WTC11 (cell line): ENCODE measurements at regions not wholly inside any gene's neighbourhood (a gene's known extent, or its start where the extent isn't known, plus 50 kb on each side); places are given as distances from the start of the nearest gene placed in this dataset.
A peak's percentile ranks its signal among the peaks of the same experiment; 100 is the strongest.

Experiments
- ATAC-seq: fragments of 200-7000 bp; cut with Tn5 transposase; 2 replicates; pipeline ENCODE4 v1.10.0; 2021; ENCODE audit warnings: mild to moderate bottlenecking, moderate library complexity
- CTCF ChIA-PET: fragments of 300-600 bp; sonication (Branson Sonifier 250); formaldehyde crosslinking; loops from one replicate; lab custom pipeline; 2021; ENCODE audit warnings: antibody characterized with exemption; lab: Charles Lee
- POLR2A ChIA-PET: fragments of 350-600 bp; sonication (Branson Sonifier 250); formaldehyde crosslinking; loops from one replicate; lab custom pipeline; 2021; ENCODE audit warnings: antibody characterized with exemption; lab: Charles Lee
- DNase-seq: peaks from one replicate; pipeline ENCODE4 v3.0.0; 2021; ENCODE audit warnings: low spot score
- H3K27ac Mint-ChIP-seq: 2 replicates; pipeline ENCODE4 v1.8.0; 2021; ENCODE audit warnings: mixed read lengths
- H3K27me3 Mint-ChIP-seq: 2 replicates; pipeline ENCODE4 v1.8.0; 2021; ENCODE audit warnings: low read depth, mild to moderate bottlenecking, moderate library complexity, mixed read lengths
- H3K36me3 Mint-ChIP-seq: 2 replicates; pipeline ENCODE4 v1.8.0; 2021; ENCODE audit warnings: mixed read lengths
- H3K4me1 Mint-ChIP-seq: 2 replicates; pipeline ENCODE4 v1.8.0; 2022; ENCODE audit warnings: mixed read lengths
- H3K4me3 Mint-ChIP-seq: 2 replicates; pipeline ENCODE4 v1.8.0; 2021; ENCODE audit warnings: mild to moderate bottlenecking, moderate library complexity, mixed read lengths
- H3K9me3 Mint-ChIP-seq: 2 replicates; pipeline ENCODE4 v1.8.0; 2021; ENCODE audit warnings: mixed read lengths
- CREM ChIP-seq: sonication (generic); formaldehyde crosslinking; IDR thresholded peaks from 2 replicates; pipeline ENCODE4 v1.8.1; 2022; ENCODE audit warnings: mild to moderate bottlenecking, missing genetic modification reagents, moderate library complexity
- GTF2I ChIP-seq: fragments of 250-450 bp; sonication (Bioruptor Pico); conservative IDR thresholded peaks from 2 replicates; pipeline ENCODE4 v1.4.0; 2021; ENCODE audit warnings: mild to moderate bottlenecking
- HMGA2 ChIP-seq: fragments of 250-450 bp; sonication (Bioruptor Pico); IDR thresholded peaks from 2 replicates; pipeline ENCODE4 v1.4.0; 2021; ENCODE audit warnings: mild to moderate bottlenecking, moderate library complexity
- ZNF232 ChIP-seq: sonication (generic); formaldehyde crosslinking; IDR thresholded peaks from 2 replicates; pipeline ENCODE4 v1.8.0; 2022; ENCODE audit warnings: mild to moderate bottlenecking, missing genetic modification reagents
- ZNF317 ChIP-seq: sonication (generic); formaldehyde crosslinking; IDR thresholded peaks from 2 replicates; pipeline ENCODE4 v1.8.1; 2023; ENCODE audit warnings: low read depth, mild to moderate bottlenecking, moderate library complexity, missing genetic modification reagents, borderline replicate concordance
- ZNF671 ChIP-seq: fragments of 250-450 bp; sonication (Bioruptor Pico); IDR thresholded peaks from 2 replicates; pipeline ENCODE4 v1.8.0; 2021; ENCODE audit warnings: mild to moderate bottlenecking
- TF ChIP-seq, protein P1 (sequence below): fragments of 250-450 bp; sonication (Bioruptor Pico); IDR thresholded peaks from 2 replicates; pipeline ENCODE4 v1.9.0; 2021; ENCODE audit warnings: mild to moderate bottlenecking, borderline replicate concordance
- TF ChIP-seq, protein P2 (sequence below): sonication (generic); formaldehyde crosslinking; IDR thresholded peaks from 2 replicates; pipeline ENCODE4 v1.8.1; 2022; ENCODE audit warnings: mild to moderate bottlenecking, missing genetic modification reagents, moderate library complexity, borderline replicate concordance
- TF ChIP-seq, protein P3 (sequence below): sonication (generic); formaldehyde crosslinking; IDR thresholded peaks from 2 replicates; pipeline ENCODE4 v1.8.1; 2022; ENCODE audit warnings: mild to moderate bottlenecking, moderate library complexity, missing genetic modification reagents
- TF ChIP-seq, protein P4 (sequence below): sonication (generic); formaldehyde crosslinking; IDR thresholded peaks from 2 replicates; pipeline ENCODE4 v1.8.1; 2022; ENCODE audit warnings: missing genetic modification reagents, borderline replicate concordance
- TF ChIP-seq, protein P5 (sequence below): sonication (generic); formaldehyde crosslinking; IDR thresholded peaks from 2 replicates; pipeline ENCODE4 v1.8.1; 2022; ENCODE audit warnings: low read depth, mild to moderate bottlenecking, moderate library complexity, missing genetic modification reagents, borderline replicate concordance

- TF ChIP-seq, protein P1, sequence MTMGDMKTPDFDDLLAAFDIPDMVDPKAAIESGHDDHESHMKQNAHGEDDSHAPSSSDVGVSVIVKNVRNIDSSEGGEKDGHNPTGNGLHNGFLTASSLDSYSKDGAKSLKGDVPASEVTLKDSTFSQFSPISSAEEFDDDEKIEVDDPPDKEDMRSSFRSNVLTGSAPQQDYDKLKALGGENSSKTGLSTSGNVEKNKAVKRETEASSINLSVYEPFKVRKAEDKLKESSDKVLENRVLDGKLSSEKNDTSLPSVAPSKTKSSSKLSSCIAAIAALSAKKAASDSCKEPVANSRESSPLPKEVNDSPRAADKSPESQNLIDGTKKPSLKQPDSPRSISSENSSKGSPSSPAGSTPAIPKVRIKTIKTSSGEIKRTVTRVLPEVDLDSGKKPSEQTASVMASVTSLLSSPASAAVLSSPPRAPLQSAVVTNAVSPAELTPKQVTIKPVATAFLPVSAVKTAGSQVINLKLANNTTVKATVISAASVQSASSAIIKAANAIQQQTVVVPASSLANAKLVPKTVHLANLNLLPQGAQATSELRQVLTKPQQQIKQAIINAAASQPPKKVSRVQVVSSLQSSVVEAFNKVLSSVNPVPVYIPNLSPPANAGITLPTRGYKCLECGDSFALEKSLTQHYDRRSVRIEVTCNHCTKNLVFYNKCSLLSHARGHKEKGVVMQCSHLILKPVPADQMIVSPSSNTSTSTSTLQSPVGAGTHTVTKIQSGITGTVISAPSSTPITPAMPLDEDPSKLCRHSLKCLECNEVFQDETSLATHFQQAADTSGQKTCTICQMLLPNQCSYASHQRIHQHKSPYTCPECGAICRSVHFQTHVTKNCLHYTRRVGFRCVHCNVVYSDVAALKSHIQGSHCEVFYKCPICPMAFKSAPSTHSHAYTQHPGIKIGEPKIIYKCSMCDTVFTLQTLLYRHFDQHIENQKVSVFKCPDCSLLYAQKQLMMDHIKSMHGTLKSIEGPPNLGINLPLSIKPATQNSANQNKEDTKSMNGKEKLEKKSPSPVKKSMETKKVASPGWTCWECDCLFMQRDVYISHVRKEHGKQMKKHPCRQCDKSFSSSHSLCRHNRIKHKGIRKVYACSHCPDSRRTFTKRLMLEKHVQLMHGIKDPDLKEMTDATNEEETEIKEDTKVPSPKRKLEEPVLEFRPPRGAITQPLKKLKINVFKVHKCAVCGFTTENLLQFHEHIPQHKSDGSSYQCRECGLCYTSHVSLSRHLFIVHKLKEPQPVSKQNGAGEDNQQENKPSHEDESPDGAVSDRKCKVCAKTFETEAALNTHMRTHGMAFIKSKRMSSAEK (CRISPR knock-in tag), result no peak
- TF ChIP-seq, protein P2, sequence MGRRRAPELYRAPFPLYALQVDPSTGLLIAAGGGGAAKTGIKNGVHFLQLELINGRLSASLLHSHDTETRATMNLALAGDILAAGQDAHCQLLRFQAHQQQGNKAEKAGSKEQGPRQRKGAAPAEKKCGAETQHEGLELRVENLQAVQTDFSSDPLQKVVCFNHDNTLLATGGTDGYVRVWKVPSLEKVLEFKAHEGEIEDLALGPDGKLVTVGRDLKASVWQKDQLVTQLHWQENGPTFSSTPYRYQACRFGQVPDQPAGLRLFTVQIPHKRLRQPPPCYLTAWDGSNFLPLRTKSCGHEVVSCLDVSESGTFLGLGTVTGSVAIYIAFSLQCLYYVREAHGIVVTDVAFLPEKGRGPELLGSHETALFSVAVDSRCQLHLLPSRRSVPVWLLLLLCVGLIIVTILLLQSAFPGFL (CRISPR knock-in tag), result no peak
These were observed 234.4 kb downstream of the ARHGAP12 start (continued) for GRCh38 chr10:31694126-31694685.

DNA sequence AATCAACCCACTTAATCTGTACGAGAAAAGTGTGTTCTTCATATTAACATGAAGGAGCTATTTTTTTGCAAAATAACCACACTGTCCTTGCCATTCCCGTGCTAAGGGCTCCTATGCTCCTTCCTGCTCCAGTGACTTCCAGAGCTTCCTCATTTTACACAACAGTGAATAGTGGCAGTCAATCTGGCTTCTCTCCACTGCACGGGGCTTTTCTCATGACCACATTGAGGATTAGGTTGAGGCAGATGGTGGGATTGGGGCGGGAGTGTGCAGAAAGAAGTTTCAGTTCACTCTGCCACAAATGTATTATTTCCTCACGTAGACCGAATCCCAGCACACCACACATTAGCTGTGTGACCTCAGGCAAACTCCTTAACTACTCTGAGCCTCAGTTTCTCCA is 235.1 kb downstream of the ARHGAP12 start:
- Mint-ChIP-seq H3K27me3 (no peaks in the 10 kb centered on the region; the same call in 1 of the 2 replicates), H3K9me3 (peaks cover 34% of the 10 kb centered on the region), H3K36me3 (peaks cover 22% of the 10 kb centered on the region), H3K27ac (no peak overlapping the region), H3K4me3 (no peak overlapping the region), H3K4me1 (peaks cover 46% of the 10 kb centered on the region)
- CTCF ChIA-PET, result interaction anchor here (1.1 kb wide), 1 partner anchor 77 kb away, joined by 4 read pairs; no protein-coding TSS in a partner anchor
- POLR2A ChIA-PET, result interaction anchor here (0.6 kb wide), 1 partner anchor 110 kb away, joined by 3 read pairs; no protein-coding TSS in a partner anchor
- DNase-seq (no peak), ATAC-seq (no peak)
- no peak for TF ChIP-seq ZNF232 (CRISPR knock-in tag)
- TF ChIP-seq CREM (CRISPR knock-in tag), result no peak
- no peak for TF ChIP-seq ZNF671 (CRISPR knock-in tag)
- TF ChIP-seq, protein P3, sequence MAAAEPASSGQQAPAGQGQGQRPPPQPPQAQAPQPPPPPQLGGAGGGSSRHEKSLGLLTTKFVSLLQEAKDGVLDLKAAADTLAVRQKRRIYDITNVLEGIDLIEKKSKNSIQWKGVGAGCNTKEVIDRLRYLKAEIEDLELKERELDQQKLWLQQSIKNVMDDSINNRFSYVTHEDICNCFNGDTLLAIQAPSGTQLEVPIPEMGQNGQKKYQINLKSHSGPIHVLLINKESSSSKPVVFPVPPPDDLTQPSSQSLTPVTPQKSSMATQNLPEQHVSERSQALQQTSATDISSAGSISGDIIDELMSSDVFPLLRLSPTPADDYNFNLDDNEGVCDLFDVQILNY (CRISPR knock-in tag), result no peak

GRCh38 chr10:31689233-31689632 is 239.4 kb downstream of the ARHGAP12 start:
- ChIA-PET POLR2A (no interaction called here), CTCF (no interaction called here)
- Mint-ChIP-seq H3K27me3 (no peaks in the 10 kb centered on the region; the same call in 1 of the 2 replicates), H3K9me3 (peaks cover 68% of the 10 kb centered on the region), H3K4me3 (no peak overlapping the region), H3K27ac (no peak overlapping the region), H3K36me3 (peaks cover 46% of the 10 kb centered on the region), H3K4me1 (peaks cover 9% of the 10 kb centered on the region)
- no peak for DNase-seq
- peak; percentile 98 for TF ChIP-seq ZNF317 (CRISPR knock-in tag)
- TF ChIP-seq, protein P4, sequence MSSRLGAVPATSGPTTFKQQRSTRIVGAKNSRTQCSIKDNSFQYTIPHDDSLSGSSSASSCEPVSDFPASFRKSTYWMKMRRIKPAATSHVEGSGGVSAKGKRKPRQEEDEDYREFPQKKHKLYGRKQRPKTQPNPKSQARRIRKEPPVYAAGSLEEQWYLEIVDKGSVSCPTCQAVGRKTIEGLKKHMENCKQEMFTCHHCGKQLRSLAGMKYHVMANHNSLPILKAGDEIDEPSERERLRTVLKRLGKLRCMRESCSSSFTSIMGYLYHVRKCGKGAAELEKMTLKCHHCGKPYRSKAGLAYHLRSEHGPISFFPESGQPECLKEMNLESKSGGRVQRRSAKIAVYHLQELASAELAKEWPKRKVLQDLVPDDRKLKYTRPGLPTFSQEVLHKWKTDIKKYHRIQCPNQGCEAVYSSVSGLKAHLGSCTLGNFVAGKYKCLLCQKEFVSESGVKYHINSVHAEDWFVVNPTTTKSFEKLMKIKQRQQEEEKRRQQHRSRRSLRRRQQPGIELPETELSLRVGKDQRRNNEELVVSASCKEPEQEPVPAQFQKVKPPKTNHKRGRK (CRISPR knock-in tag), result no peak
- no peak for ATAC-seq

GRCh38 chr10:31687663-31688482 is 240.8 kb downstream of the ARHGAP12 start:
- ChIA-PET CTCF (interaction anchor here (0.7 kb wide), 1 partner anchor 1134 kb away, joined by 3 read pairs; no protein-coding TSS in a partner anchor), POLR2A (no interaction called here)
- no peak for ATAC-seq
- H3K27ac Mint-ChIP-seq, result no peak overlapping the region
- no peak for TF ChIP-seq GTF2I (CRISPR knock-in tag)
- TF ChIP-seq HMGA2 (CRISPR knock-in tag), result peak; percentile 30; the same call in 1 of the 2 replicates
- TF ChIP-seq, protein P5, sequence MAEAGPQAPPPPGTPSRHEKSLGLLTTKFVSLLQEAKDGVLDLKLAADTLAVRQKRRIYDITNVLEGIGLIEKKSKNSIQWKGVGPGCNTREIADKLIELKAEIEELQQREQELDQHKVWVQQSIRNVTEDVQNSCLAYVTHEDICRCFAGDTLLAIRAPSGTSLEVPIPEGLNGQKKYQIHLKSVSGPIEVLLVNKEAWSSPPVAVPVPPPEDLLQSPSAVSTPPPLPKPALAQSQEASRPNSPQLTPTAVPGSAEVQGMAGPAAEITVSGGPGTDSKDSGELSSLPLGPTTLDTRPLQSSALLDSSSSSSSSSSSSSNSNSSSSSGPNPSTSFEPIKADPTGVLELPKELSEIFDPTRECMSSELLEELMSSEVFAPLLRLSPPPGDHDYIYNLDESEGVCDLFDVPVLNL (CRISPR knock-in tag), result no peak
- no peak overlapping the region for H3K4me3 Mint-ChIP-seq
- no peak for DNase-seq
- H3K4me1 Mint-ChIP-seq, result no peaks in the 10 kb centered on the region
- H3K9me3 Mint-ChIP-seq, result peaks cover 81% of the 10 kb centered on the region
- no peaks in the 10 kb centered on the region; the same call in 1 of the 2 replicates for H3K27me3 Mint-ChIP-seq
- H3K36me3 Mint-ChIP-seq, result peaks cover 55% of the 10 kb centered on the region
